KMS-11 (cell line): ENCODE measurements at regions not wholly inside any gene's neighbourhood (a gene's known extent, or its start where the extent isn't known, plus 50 kb on each side); places are given as distances from the start of the nearest gene placed in this dataset.

ENCODE experiments used
- H2AFZ ChIP-seq: fragments of 200-600 bp; sonication (generic); 2 replicates; pipeline ENCODE4 v1.6.1; 2016; ENCODE audit warnings: antibody characterized with exemption, mixed run types, low read depth
- H3K27ac ChIP-seq: fragments of 200-600 bp; sonication (generic); 2 replicates; pipeline ENCODE4 v1.6.1; 2016; ENCODE audit warnings: mild to moderate bottlenecking, mixed run types
- H3K27me3 ChIP-seq: fragments of 200-600 bp; sonication (generic); 2 replicates; pipeline ENCODE4 v1.6.1; 2017; ENCODE audit warnings: mild to moderate bottlenecking, low read depth, mixed run types, moderate library complexity; ENCODE audit not compliant: insufficient read depth
- H3K36me3 ChIP-seq: fragments of 200-600 bp; sonication (generic); 2 replicates; pipeline ENCODE4 v1.6.1; 2017; ENCODE audit warnings: mild to moderate bottlenecking, mixed run types; ENCODE audit not compliant: insufficient read depth
- H3K4me1 ChIP-seq: fragments of 200-600 bp; sonication (generic); 2 replicates; pipeline ENCODE4 v1.6.1; 2016; ENCODE audit warnings: mild to moderate bottlenecking, low read depth, mixed run types; ENCODE audit not compliant: poor library complexity, severe bottlenecking
- H3K4me2 ChIP-seq: fragments of 200-600 bp; sonication (generic); 2 replicates; pipeline ENCODE4 v1.7.0; 2016; ENCODE audit warnings: mild to moderate bottlenecking, mixed run types
- H3K4me3 ChIP-seq: fragments of 200-600 bp; sonication (generic); IDR thresholded peaks from 2 replicates; pipeline ENCODE4 v1.6.1; 2017; ENCODE audit warnings: low read depth, low read length, mixed read lengths; ENCODE audit not compliant: insufficient read depth
- H3K79me2 ChIP-seq: fragments of 200-600 bp; sonication (generic); 2 replicates; pipeline ENCODE4 v1.6.1; 2016; ENCODE audit warnings: low read depth, mixed run types; ENCODE audit not compliant: insufficient read depth
- H3K9ac ChIP-seq: fragments of 200-600 bp; sonication (generic); 2 replicates; pipeline ENCODE4 v1.6.1; 2016; ENCODE audit warnings: mild to moderate bottlenecking, mixed run types
- H4K20me1 ChIP-seq: fragments of 200-600 bp; sonication (generic); 2 replicates; pipeline ENCODE4 v1.6.1; 2016; ENCODE audit warnings: mild to moderate bottlenecking, mixed run types; ENCODE audit not compliant: insufficient read depth
- CTCF ChIP-seq: fragments of 200-600 bp; sonication (generic); conservative IDR thresholded peaks from 2 replicates; pipeline ENCODE4 v1.6.1; 2017; ENCODE audit warnings: low read depth, mild to moderate bottlenecking, antibody characterized with exemption, low read length, moderate library complexity, mixed read lengths

DNA sequence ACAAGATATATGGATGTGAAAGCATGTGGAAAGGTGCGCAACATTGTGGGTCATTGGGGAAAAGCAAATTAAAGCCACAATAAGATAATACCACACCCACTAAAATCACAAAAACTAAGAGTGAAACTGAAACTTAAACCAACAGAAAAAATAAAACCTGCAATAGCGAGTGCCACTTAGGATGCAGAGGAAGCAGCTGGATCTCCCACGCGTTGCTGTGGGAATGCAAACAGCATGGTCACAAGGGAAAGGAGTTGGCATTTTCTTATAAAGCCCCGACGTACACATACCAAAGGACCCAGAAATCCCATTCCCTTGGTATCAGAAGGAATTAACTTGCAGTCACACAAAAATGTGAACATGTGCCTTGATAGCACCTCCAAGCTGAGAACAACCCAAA is 712.0 kb downstream of the TBC1D22A start:
- Histone ChIP-seq H3K4me1 (no peaks in the 10 kb centered on the region), H3K4me2 (no peak overlapping the region), H3K27ac (no peak overlapping the region), H3K36me3 (no peaks in the 10 kb centered on the region), H3K27me3 (no peaks in the 10 kb centered on the region; the same call in 1 of the 2 replicates), H3K4me3 (no peak overlapping the region), H3K79me2 (no peaks in the 10 kb centered on the region), H4K20me1 (no peaks in the 10 kb centered on the region), H2AFZ (no peak overlapping the region), H3K9ac (no peak overlapping the region)
- TF ChIP-seq CTCF, result no peak

GRCh38 chr22:47472636-47473035 is 710.2 kb downstream of the TBC1D22A start:
- Histone ChIP-seq H3K4me3 (no peak overlapping the region), H3K27me3 (no peaks in the 10 kb centered on the region; the same call in 1 of the 2 replicates), H3K4me2 (no peak overlapping the region)

GRCh38 chr22:47471406-47471805 is 709.0 kb downstream of the TBC1D22A start:
- Histone ChIP-seq H3K36me3 (no peaks in the 10 kb centered on the region), H3K9ac (no peak overlapping the region), H2AFZ (no peak overlapping the region), H4K20me1 (no peaks in the 10 kb centered on the region), H3K27ac (no peak overlapping the region), H3K4me3 (no peak overlapping the region), H3K27me3 (no peaks in the 10 kb centered on the region; the same call in 1 of the 2 replicates), H3K4me1 (no peaks in the 10 kb centered on the region), H3K4me2 (no peak overlapping the region), H3K79me2 (no peaks in the 10 kb centered on the region)
- no peak for TF ChIP-seq CTCF

More at GRCh38 chr22:47472636-47473035, 710.2 kb downstream of the TBC1D22A start:
- Histone ChIP-seq H3K4me1 (no peaks in the 10 kb centered on the region), H3K27ac (no peak overlapping the region), H3K9ac (no peak overlapping the region), H2AFZ (no peak overlapping the region), H4K20me1 (no peaks in the 10 kb centered on the region), H3K79me2 (no peaks in the 10 kb centered on the region), H3K36me3 (no peaks in the 10 kb centered on the region)
- no peak for TF ChIP-seq CTCF

DNA sequence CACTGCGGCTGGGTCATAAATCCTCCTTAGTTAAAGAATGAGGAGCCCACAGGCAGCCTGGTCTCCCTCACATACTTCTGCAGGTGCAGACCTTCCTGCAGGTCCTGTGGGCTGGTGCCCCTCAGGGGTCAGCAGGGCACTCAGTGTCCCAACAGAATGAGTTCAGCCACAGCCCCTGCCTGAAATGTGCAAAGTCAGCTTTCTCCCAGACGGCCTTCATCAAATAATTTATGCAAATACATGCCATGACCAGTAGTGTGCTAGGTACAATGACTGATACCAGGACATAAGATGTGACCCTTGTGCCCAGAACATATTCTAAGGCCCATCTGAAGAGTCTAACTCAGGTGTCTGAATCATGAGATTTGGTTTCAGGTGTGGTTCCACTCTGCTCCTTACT is 703.4 kb downstream of the TBC1D22A start:
- Histone ChIP-seq H3K36me3 (no peaks in the 10 kb centered on the region), H2AFZ (no peak overlapping the region), H3K27me3 (no peaks in the 10 kb centered on the region; the same call in 1 of the 2 replicates), H3K27ac (no peak overlapping the region), H4K20me1 (no peaks in the 10 kb centered on the region), H3K4me2 (no peak overlapping the region), H3K79me2 (no peaks in the 10 kb centered on the region), H3K4me3 (no peak overlapping the region), H3K4me1 (no peaks in the 10 kb centered on the region), H3K9ac (no peak overlapping the region)
- TF ChIP-seq CTCF, result no peak
